GM12878 (cell line): ENCODE measurements at regions not wholly inside any gene's neighbourhood (a gene's known extent, or its start where the extent isn't known, plus 50 kb on each side); places are given as distances from the start of the nearest gene placed in this dataset.
"Not testable (repeated sequence)": the region's sequence is repeated elsewhere in the genome, so short reads cannot be mapped to it uniquely, and the experiment has no call there.

Experiments
- CHD4 ChIP-seq: fragments of 200-600 bp; sonication (generic); IDR thresholded peaks from 2 replicates; pipeline ENCODE4 v1.6.1; 2016; ENCODE audit warnings: mild to moderate bottlenecking
- FOXK2 ChIP-seq: fragments of 450-650 bp; IDR thresholded peaks from 2 replicates; pipeline ENCODE4 v1.6.1; 2017; ENCODE audit warnings: mild to moderate bottlenecking, moderate library complexity
- KAT2A ChIP-seq: conservative IDR thresholded peaks from 2 replicates; pipeline ENCODE4 v1.6.1; 2011; ENCODE audit warnings: low read depth, low read length; ENCODE audit not compliant: control insufficient read depth
- POLR2AphosphoS5 ChIP-seq: IDR thresholded peaks from 2 replicates; pipeline ENCODE4 v1.6.1; 2011; ENCODE audit warnings: mild to moderate bottlenecking, low read length, inconsistent platforms
- YY1 ChIP-seq: IDR thresholded peaks from 2 replicates; pipeline ENCODE4 v1.6.1; 2011; ENCODE audit warnings: low read depth, mild to moderate bottlenecking, low read length
- TF ChIP-seq, protein P1 (sequence below), 3 experiments: IDR thresholded peaks in 2 of 3; conservative IDR thresholded peaks in 1 of 3; 2 replicates each; pipeline ENCODE4 v1.5.1; 2011; ENCODE audit warnings: low read depth in 3 of 3, low read length in 3 of 3, mild to moderate bottlenecking in 3 of 3, control low read depth in 2 of 3, moderate library complexity in 2 of 3, inconsistent platforms in 1 of 3, mixed read lengths in 1 of 3; ENCODE audit not compliant: control insufficient read depth in 2 of 3, insufficient read depth in 1 of 3; ENCODE audit errors: extremely low read depth in 1 of 3
- TF ChIP-seq, protein P2 (sequence below): IDR thresholded peaks from 2 replicates; pipeline ENCODE4 v1.6.1; 2011; ENCODE audit warnings: borderline replicate concordance, low read depth, mild to moderate bottlenecking, moderate library complexity, low read length; ENCODE audit not compliant: insufficient read depth, poor library complexity, severe bottlenecking
- TF ChIP-seq, protein P3 (sequence below): IDR thresholded peaks from 2 replicates; pipeline ENCODE4 v1.6.1; 2011; ENCODE audit warnings: mild to moderate bottlenecking, low read depth, low read length, moderate library complexity; ENCODE audit not compliant: insufficient replicate concordance

DNA sequence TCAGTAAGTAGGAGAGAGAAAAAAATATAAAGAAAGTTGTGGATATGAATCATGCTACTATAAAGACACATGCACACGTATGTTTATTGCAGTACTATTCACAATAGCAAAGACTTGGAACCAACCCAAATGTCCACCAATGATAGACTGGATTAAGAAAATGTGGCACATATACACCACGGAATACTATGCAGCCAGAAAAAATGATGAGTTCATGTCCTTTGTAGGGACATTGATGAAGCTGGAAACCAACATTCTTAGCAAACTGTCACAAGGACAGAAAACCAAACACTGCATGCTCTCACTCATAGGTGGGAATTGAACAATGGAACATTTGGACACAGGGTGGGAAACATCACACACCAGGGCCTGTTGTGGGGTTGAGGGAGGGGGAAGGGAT lies 200.3 kb upstream of the IVNS1ABP start:
- TF ChIP-seq, protein P1, sequence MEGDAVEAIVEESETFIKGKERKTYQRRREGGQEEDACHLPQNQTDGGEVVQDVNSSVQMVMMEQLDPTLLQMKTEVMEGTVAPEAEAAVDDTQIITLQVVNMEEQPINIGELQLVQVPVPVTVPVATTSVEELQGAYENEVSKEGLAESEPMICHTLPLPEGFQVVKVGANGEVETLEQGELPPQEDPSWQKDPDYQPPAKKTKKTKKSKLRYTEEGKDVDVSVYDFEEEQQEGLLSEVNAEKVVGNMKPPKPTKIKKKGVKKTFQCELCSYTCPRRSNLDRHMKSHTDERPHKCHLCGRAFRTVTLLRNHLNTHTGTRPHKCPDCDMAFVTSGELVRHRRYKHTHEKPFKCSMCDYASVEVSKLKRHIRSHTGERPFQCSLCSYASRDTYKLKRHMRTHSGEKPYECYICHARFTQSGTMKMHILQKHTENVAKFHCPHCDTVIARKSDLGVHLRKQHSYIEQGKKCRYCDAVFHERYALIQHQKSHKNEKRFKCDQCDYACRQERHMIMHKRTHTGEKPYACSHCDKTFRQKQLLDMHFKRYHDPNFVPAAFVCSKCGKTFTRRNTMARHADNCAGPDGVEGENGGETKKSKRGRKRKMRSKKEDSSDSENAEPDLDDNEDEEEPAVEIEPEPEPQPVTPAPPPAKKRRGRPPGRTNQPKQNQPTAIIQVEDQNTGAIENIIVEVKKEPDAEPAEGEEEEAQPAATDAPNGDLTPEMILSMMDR (IDR thresholded peaks at IDR 0.05 in 2 of 3, conservative IDR thresholded peaks at IDR 0.05 in 1 of 3; ENCODE audit: control insufficient read depth in 2 of 3, extremely low read depth in 1 of 3, insufficient read depth in 1 of 3, low read depth in 3 of 3, low read length in 3 of 3) = not testable (repeated sequence)
- not testable (repeated sequence) for TF ChIP-seq CHD4, YY1, FOXK2, KAT2A, POLR2AphosphoS5
- TF ChIP-seq, protein P2, sequence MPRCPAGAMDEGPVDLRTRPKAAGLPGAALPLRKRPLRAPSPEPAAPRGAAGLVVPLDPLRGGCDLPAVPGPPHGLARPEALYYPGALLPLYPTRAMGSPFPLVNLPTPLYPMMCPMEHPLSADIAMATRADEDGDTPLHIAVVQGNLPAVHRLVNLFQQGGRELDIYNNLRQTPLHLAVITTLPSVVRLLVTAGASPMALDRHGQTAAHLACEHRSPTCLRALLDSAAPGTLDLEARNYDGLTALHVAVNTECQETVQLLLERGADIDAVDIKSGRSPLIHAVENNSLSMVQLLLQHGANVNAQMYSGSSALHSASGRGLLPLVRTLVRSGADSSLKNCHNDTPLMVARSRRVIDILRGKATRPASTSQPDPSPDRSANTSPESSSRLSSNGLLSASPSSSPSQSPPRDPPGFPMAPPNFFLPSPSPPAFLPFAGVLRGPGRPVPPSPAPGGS = not testable (repeated sequence)
- TF ChIP-seq, protein P3, sequence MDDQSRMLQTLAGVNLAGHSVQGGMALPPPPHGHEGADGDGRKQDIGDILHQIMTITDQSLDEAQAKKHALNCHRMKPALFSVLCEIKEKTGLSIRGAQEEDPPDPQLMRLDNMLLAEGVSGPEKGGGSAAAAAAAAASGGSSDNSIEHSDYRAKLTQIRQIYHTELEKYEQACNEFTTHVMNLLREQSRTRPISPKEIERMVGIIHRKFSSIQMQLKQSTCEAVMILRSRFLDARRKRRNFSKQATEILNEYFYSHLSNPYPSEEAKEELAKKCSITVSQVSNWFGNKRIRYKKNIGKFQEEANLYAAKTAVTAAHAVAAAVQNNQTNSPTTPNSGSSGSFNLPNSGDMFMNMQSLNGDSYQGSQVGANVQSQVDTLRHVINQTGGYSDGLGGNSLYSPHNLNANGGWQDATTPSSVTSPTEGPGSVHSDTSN = not testable (repeated sequence)
